ENCODE measurements at regions not wholly inside any gene's neighbourhood (a gene's known extent, or its start where the extent isn't known, plus 50 kb on each side); places are given as distances from the start of the nearest gene placed in this dataset.

DNA sequence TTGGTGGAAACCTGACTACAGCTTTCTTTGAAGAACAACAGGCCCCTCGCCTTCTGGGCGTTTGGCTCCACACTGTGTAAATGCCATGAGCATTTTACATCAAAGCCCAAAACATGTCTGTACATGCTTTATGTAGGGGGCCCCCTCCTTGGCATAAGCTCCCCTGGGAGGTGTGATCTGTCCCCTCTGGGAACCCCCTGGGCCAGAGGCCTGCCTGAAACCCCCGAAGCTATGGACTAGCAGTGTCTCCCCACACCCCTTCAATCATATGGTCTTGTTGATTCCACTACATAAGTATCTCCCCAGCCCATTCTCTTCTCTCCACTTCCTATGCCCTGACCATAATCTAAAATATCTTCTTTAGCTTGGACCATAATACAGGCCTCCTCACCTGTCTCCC, 241.5 kb downstream of the C1orf94 start:
- DNase-seq (ENCODE audit: extremely low spot score) = no peak
- Histone ChIP-seq H3K4me1 (no peaks in the 10 kb centered on the region), H3K27ac (replicated peaks in 1 of 4) (no peak overlapping the region), H3K4me3 (no peak overlapping the region), H3K36me3 (no peaks in the 10 kb centered on the region), H3K9me3 (no peaks in the 10 kb centered on the region), H3K27me3 (peaks cover 0 to 43% (median 0%) of the 10 kb centered on the region in 4 donors)
- no peak for TF ChIP-seq POLR2A (IDR thresholded peaks at IDR 0.05; ENCODE audit: low read depth)
- 75% methylated on average over 3 of the region's 3 CpGs for WGBS
- intact Hi-C loops (cut with DNase I) = no loop called here

- Histone ChIP-seq H3K4me1 (no peaks in the 10 kb centered on the region), H3K4me3 (no peak overlapping the region), H3K9me3 (no peaks in the 10 kb centered on the region), H3K36me3 (no peaks in the 10 kb centered on the region), H3K27ac (replicated peaks in 1 of 4) (no peak overlapping the region), H3K27me3 (peaks cover 0 to 45% (median 0%) of the 10 kb centered on the region in 4 donors)
- 33% methylated on average over 3 of the region's 5 CpGs for WGBS
- no peak for TF ChIP-seq POLR2AphosphoS5 (IDR thresholded peaks at IDR 0.05)
- no peak for TF ChIP-seq EP300 (IDR thresholded peaks at IDR 0.05)
- no peak for TF ChIP-seq POLR2A (IDR thresholded peaks at IDR 0.05; ENCODE audit: low read depth)
- TF ChIP-seq CTCF (IDR thresholded peaks at IDR 0.05) = no peak
- no peak for DNase-seq (ENCODE audit: extremely low spot score)
- intact Hi-C loops (cut with DNase I) = no loop called here
Observed at GRCh38 chr1:34419663-34420136, 243.0 kb downstream of the C1orf94 start.

GRCh38 chr1:34425046-34425445, 248.3 kb downstream of the C1orf94 start:
- H3K36me3 ChIP-seq = no peaks in the 10 kb centered on the region
- DNase-seq (ENCODE audit: extremely low spot score) = no peak
- H3K9me3 ChIP-seq = no peaks in the 10 kb centered on the region
- peaks cover 0 to 17% (median 1%) of the 10 kb centered on the region in 4 donors for H3K27me3 ChIP-seq
- TF ChIP-seq EP300 (IDR thresholded peaks at IDR 0.05) (no peak), POLR2A (IDR thresholded peaks at IDR 0.05; ENCODE audit: low read depth) (no peak), POLR2AphosphoS5 (IDR thresholded peaks at IDR 0.05) (no peak), CTCF (IDR thresholded peaks at IDR 0.05) (no peak)
- H3K4me1 ChIP-seq = no peaks in the 10 kb centered on the region
- no peak overlapping the region for H3K4me3 ChIP-seq
- no peak overlapping the region for H3K27ac ChIP-seq (replicated peaks in 1 of 4)
- intact Hi-C loops (cut with DNase I) = no loop called here
- WGBS = 89% methylated on average over 5 of the region's 5 CpGs

DNA sequence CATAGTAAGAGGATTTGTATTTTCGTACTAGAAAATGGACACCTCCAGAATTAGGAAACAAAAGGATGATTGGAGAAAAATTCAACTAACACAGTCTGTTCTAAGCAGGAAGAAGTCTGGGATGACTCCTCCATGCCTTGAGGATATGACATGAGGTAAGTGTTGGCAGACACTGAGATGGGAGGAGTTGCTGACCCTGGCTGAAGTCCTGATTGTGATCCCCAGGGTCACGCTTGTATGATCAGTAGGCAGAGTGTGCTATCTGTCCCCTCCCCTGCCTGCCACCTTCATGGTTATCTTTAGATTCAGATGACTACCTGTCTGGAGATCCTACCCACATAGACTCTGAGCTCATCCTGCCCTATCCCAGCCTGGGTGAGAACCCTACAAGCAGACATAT, 249.1 kb downstream of the C1orf94 start:
- Histone ChIP-seq H3K27me3 (peaks cover 0 to 16% (median 1%) of the 10 kb centered on the region in 4 donors), H3K36me3 (no peaks in the 10 kb centered on the region), H3K9me3 (no peaks in the 10 kb centered on the region), H3K4me1 (no peaks in the 10 kb centered on the region), H3K27ac (replicated peaks in 1 of 4) (no peak overlapping the region), H3K4me3 (no peak overlapping the region)
- WGBS = 50% methylated on average over 2 of the region's 2 CpGs
- intact Hi-C loops (cut with DNase I) = no loop called here
- TF ChIP-seq POLR2A (IDR thresholded peaks at IDR 0.05; ENCODE audit: low read depth) (no peak), POLR2AphosphoS5 (IDR thresholded peaks at IDR 0.05) (no peak), EP300 (IDR thresholded peaks at IDR 0.05) (no peak), CTCF (IDR thresholded peaks at IDR 0.05) (no peak)
- DNase-seq (ENCODE audit: extremely low spot score) = no peak

GRCh38 chr1:34426325-34426896, 249.7 kb downstream of the C1orf94 start:
- H3K27ac ChIP-seq (replicated peaks in 1 of 4) = no peak overlapping the region
- no peak for DNase-seq (ENCODE audit: extremely low spot score)
- peaks cover 0 to 16% (median 1%) of the 10 kb centered on the region in 4 donors for H3K27me3 ChIP-seq
- intact Hi-C loops (cut with DNase I) = no loop called here
- no peak overlapping the region for H3K4me3 ChIP-seq
- TF ChIP-seq CTCF (IDR thresholded peaks at IDR 0.05) (no peak), EP300 (IDR thresholded peaks at IDR 0.05) (no peak), POLR2A (IDR thresholded peaks at IDR 0.05; ENCODE audit: low read depth) (no peak), POLR2AphosphoS5 (IDR thresholded peaks at IDR 0.05) (no peak)
- no peaks in the 10 kb centered on the region for H3K4me1 ChIP-seq
- H3K36me3 ChIP-seq = no peaks in the 10 kb centered on the region
- H3K9me3 ChIP-seq = no peaks in the 10 kb centered on the region

All from esophagus muscularis mucosa (tissue), 4 donors.